Ovary (tissue), 3 donors: ENCODE measurements at regions not wholly inside any gene's neighbourhood (a gene's known extent, or its start where the extent isn't known, plus 50 kb on each side); places are given as distances from the start of the nearest gene placed in this dataset.

ENCODE experiments used
- CTCF ChIP-seq, 3 donors: fragments of 450-650 bp in 2 of 3; fragments of 200-600 bp in 1 of 3; IDR thresholded peaks; one replicate each; pipeline versions ENCODE4 v1.5.1 to v1.8.0; 2016 to 2022; ENCODE audit warnings: antibody characterized with exemption in 3 of 3, mild to moderate bottlenecking in 1 of 3
- EP300 ChIP-seq: sonication (generic); formaldehyde crosslinking; IDR thresholded peaks from one replicate; pipeline ENCODE4 v1.6.1; 2017; ENCODE audit warnings: antibody characterized with exemption
- POLR2A ChIP-seq: fragments of 450-650 bp; IDR thresholded peaks from one replicate; pipeline ENCODE4 v1.6.1; 2017; ENCODE audit warnings: antibody characterized with exemption, mild to moderate bottlenecking, moderate library complexity
- donor health status: DM: no; HTN: no; CAD: no.

GRCh38 chr2:42969231-42970150 is 177.1 kb upstream of the HAAO start:
- TF ChIP-seq CTCF (IDR thresholded peaks at IDR 0.05) (no peak), POLR2A (no peak), EP300 (no peak)
